Calu3 (cell line): ENCODE measurements at regions not wholly inside any gene's neighbourhood (a gene's known extent, or its start where the extent isn't known, plus 50 kb on each side); places are given as distances from the start of the nearest gene placed in this dataset.

Experiments
- BruUV-seq: library from RNA; stranded (reverse); fragments of 400-500 nt; replicated peaks from 2 replicates; lab custom pipeline; 2021; lab: Mats Ljungman, UMichigan
- CTCF ChIA-PET: fragments of 300-600 bp; sonication (Branson Sonifier 250); formaldehyde crosslinking; loops from one replicate; lab custom pipeline; 2022; ENCODE audit warnings: antibody characterized with exemption; lab: Charles Lee
- DNase-seq: peaks from one replicate; pipeline ENCODE4 v3.0.0; 2022
- H3K27ac Mint-ChIP-seq: one replicate; pipeline ENCODE4 v1.8.0; 2022; ENCODE audit warnings: mixed read lengths; ENCODE audit not compliant: unreplicated experiment
- H3K27me3 Mint-ChIP-seq: one replicate; pipeline ENCODE4 v1.8.0; 2022; ENCODE audit warnings: mixed read lengths; ENCODE audit not compliant: unreplicated experiment
- H3K36me3 Mint-ChIP-seq: one replicate; pipeline ENCODE4 v1.8.0; 2022; ENCODE audit warnings: mild to moderate bottlenecking, moderate library complexity, mixed read lengths; ENCODE audit not compliant: insufficient read depth, unreplicated experiment
- H3K4me1 Mint-ChIP-seq: one replicate; pipeline ENCODE4 v1.8.0; 2022; ENCODE audit warnings: mild to moderate bottlenecking, low read depth, mixed read lengths; ENCODE audit not compliant: unreplicated experiment
- H3K4me3 Mint-ChIP-seq: one replicate; pipeline ENCODE4 v1.8.0; 2022; ENCODE audit warnings: mild to moderate bottlenecking, low read depth, moderate library complexity, mixed read lengths; ENCODE audit not compliant: unreplicated experiment
- H3K9me3 Mint-ChIP-seq: one replicate; pipeline ENCODE4 v1.8.0; 2022; ENCODE audit warnings: low read depth, mixed read lengths; ENCODE audit not compliant: unreplicated experiment
- intact Hi-C: fragments of 100-400 bp; cut with micrococcal nuclease; formaldehyde crosslinking; loops from one replicate; pipeline ENCODE4 v1.10.0; 2022; ENCODE audit not compliant: unreplicated experiment
- TF ChIP-seq, protein P1 (sequence below): fragments of 200-600 bp; IDR thresholded peaks from one replicate; pipeline ENCODE4 v1.8.0; 2022; ENCODE audit warnings: antibody characterized with exemption; ENCODE audit not compliant: unreplicated experiment

DNA sequence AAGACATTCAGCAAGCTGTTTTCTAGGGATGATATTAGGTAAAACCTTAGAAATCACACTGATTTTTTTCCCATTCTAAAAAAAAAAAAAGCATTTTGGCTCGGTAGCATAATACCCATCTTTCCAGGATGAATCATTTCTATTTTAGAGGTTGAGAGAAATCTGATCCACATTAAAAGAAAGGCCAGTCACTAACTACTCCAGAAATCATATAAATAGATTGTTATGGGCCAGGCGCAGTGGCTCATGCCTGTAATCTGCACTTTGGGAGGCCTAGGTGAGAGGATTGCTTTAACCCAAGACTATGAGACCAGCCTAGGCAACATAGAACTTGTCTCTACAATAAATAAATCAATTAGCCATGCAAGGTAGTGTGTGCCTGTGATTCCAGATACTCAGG, 164.3 kb downstream of the BAMBI start:
- Mint-ChIP-seq H3K36me3 (no peaks in the 10 kb centered on the region), H3K4me3 (no peak overlapping the region), H3K27me3 (no peaks in the 10 kb centered on the region), H3K9me3 (no peaks in the 10 kb centered on the region), H3K27ac (no peak overlapping the region), H3K4me1 (peaks cover 12% of the 10 kb centered on the region)
- BruUV-seq: no TSS peak
- intact Hi-C loops: no loop called here
- CTCF ChIA-PET: no interaction called here
- no peak for DNase-seq
- TF ChIP-seq, protein P1, sequence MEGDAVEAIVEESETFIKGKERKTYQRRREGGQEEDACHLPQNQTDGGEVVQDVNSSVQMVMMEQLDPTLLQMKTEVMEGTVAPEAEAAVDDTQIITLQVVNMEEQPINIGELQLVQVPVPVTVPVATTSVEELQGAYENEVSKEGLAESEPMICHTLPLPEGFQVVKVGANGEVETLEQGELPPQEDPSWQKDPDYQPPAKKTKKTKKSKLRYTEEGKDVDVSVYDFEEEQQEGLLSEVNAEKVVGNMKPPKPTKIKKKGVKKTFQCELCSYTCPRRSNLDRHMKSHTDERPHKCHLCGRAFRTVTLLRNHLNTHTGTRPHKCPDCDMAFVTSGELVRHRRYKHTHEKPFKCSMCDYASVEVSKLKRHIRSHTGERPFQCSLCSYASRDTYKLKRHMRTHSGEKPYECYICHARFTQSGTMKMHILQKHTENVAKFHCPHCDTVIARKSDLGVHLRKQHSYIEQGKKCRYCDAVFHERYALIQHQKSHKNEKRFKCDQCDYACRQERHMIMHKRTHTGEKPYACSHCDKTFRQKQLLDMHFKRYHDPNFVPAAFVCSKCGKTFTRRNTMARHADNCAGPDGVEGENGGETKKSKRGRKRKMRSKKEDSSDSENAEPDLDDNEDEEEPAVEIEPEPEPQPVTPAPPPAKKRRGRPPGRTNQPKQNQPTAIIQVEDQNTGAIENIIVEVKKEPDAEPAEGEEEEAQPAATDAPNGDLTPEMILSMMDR: no peak

DNA sequence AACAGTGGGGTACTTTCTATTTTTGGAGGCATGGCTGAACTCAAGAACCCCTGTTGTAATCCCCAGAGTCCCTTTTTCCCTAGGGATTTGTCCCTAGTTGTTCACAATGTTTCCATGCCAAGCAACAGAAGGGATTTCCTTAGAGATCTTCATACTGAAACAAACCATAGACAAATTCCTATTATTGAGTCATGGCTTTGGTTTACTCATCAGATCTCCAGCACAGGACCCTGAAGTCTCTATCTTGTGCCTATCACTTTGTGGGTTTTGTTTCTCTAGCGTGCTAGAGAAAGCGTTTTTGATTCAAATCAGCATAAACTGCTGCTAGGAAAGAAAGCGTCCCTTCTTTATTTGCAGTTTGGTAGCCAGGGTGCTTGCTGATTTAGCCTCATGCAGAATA, 165.0 kb downstream of the BAMBI start:
- no peak overlapping the region for H3K4me3 Mint-ChIP-seq
- no peak for DNase-seq
- TF ChIP-seq, protein P1: no peak
- BruUV-seq: no TSS peak
- intact Hi-C loops: no loop called here
- CTCF ChIA-PET: no interaction called here
- no peaks in the 10 kb centered on the region for H3K9me3 Mint-ChIP-seq
- no peak overlapping the region for H3K27ac Mint-ChIP-seq
- H3K27me3 Mint-ChIP-seq: no peaks in the 10 kb centered on the region
- peaks cover 12% of the 10 kb centered on the region for H3K4me1 Mint-ChIP-seq
- no peaks in the 10 kb centered on the region for H3K36me3 Mint-ChIP-seq

DNA sequence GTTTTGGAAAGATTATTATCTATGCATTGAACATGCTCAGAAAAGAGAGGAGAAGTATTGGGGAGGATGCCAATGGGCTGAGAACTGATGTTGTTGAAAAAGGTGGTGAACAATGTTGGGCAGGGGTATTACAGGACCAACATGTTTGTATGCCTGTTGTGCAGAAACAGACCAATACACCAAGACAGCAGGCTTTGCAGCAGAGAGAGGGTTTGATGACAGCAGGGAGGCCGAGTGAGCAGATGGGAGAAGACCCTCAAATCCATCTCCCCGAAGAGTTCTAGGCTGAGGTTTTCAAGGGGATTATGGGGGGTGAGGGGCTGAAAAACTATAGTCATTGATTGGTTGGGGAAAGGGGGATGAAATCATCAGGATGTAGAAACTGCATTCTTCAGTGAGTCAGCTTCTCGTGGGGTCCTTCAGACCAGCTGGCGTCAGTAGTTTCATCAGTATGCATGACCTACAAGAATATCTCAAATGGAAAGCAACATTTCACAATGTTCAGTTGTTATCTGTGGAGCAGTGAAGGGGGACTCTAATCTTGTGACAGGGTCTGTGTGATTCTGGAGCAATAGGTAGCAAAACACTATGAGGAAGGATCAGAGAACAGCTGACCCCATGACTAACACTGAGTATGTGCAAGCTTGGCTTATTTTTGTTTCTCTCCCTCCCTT, 167.8 kb downstream of the BAMBI start:
- Mint-ChIP-seq H3K4me1 (no peaks in the 10 kb centered on the region), H3K4me3 (no peak overlapping the region), H3K27ac (no peak overlapping the region), H3K9me3 (peaks cover 2% of the 10 kb centered on the region), H3K27me3 (no peaks in the 10 kb centered on the region), H3K36me3 (no peaks in the 10 kb centered on the region)
- CTCF ChIA-PET: no interaction called here
- TF ChIP-seq, protein P1: no peak
- DNase-seq: no peak
- no TSS peak for BruUV-seq
- intact Hi-C loops: no loop called here

DNA sequence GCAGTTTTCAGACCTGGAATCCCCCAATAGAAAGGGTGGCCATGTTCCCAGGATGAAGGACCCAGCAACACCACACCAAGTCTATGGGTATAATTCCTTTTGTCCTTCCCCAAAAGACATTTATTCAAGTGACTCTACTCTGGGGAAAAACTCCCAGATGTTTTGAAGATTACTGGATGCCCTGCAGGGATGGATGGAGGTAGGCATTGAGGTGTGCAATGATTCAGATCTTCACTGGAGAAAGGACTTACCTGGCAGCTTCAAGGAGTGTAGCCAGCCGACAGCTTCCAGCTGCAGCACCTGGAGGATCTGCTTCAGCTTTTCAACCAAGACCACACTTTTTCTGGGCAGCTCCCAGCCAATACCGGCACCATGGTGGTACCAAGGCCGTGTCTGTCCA, 172.0 kb downstream of the BAMBI start:
- Mint-ChIP-seq H3K9me3 (peaks cover 5% of the 10 kb centered on the region), H3K36me3 (no peaks in the 10 kb centered on the region), H3K4me1 (peaks cover 12% of the 10 kb centered on the region), H3K27ac (no peak overlapping the region), H3K27me3 (no peaks in the 10 kb centered on the region), H3K4me3 (no peak overlapping the region)
- no peak for DNase-seq
- TF ChIP-seq, protein P1: no peak
- no TSS peak for BruUV-seq
- intact Hi-C loops: no loop called here
- CTCF ChIA-PET: no interaction called here
